ENCODE measurements at regions not wholly inside any gene's neighbourhood (a gene's known extent, or its start where the extent isn't known, plus 50 kb on each side); places are given as distances from the start of the nearest gene placed in this dataset.

GRCh38 chr7:46738165-46738564 lies 817.1 kb upstream of the IGFBP3 start (continued):
- no peak for TF ChIP-seq HDAC6 (IDR thresholded peaks at IDR 0.05; ENCODE audit: low read depth, low read length)
- no peak for TF ChIP-seq CHD7 (IDR thresholded peaks at IDR 0.05; ENCODE audit: insufficient replicate concordance, low read length)

Data from H1 (cell line).